ENCODE measurements at regions not wholly inside any gene's neighbourhood (a gene's known extent, or its start where the extent isn't known, plus 50 kb on each side); places are given as distances from the start of the nearest gene placed in this dataset.

DNA sequence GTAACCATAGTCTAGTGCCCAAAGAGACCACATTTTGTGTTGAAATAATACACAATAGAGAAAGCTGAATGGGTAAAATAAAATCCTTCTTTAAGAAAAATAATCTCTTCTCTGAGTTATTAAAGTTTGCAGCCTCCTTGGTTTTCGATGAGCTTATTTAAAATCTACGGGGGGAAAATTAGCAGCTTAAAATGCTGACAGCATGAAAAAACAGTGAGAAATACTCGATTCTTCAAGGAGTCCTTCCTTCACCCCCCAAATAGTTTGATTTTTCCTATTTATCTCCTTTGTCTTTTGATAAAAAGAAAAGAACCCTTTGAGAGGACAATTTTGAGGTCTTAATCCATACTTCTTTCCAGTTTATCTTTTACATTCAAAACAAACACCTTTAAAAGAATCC lies 394.0 kb upstream of the B3GALT2 start:
- ATAC-seq, result no peak
- no peak for DNase-seq (ENCODE audit: low spot score)

- ATAC-seq (no peak), DNase-seq (ENCODE audit: low spot score) (no peak)
Observed at GRCh38 chr1:193579323-193579722, 392.9 kb upstream of the B3GALT2 start.

GRCh38 chr1:193574913-193575312 lies 388.5 kb upstream of the B3GALT2 start:
- DNase-seq (ENCODE audit: low spot score) (no peak), ATAC-seq (no peak)

DNA sequence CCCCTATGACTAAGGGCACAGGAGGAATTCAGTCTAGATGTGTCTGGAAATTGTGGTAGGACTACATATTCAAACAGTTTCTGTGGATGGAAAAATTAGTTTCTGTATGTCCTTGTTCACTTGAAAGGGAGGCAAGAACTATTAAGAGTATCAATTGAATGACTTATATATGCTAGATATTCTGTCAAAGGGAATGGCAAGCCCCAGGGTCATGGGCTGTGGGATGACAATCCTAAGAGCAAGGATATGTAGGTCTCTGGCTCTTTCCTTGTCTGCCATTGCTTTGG lies 383.5 kb upstream of the B3GALT2 start:
- no peak for ATAC-seq
- no peak for DNase-seq (ENCODE audit: low spot score)

DNA sequence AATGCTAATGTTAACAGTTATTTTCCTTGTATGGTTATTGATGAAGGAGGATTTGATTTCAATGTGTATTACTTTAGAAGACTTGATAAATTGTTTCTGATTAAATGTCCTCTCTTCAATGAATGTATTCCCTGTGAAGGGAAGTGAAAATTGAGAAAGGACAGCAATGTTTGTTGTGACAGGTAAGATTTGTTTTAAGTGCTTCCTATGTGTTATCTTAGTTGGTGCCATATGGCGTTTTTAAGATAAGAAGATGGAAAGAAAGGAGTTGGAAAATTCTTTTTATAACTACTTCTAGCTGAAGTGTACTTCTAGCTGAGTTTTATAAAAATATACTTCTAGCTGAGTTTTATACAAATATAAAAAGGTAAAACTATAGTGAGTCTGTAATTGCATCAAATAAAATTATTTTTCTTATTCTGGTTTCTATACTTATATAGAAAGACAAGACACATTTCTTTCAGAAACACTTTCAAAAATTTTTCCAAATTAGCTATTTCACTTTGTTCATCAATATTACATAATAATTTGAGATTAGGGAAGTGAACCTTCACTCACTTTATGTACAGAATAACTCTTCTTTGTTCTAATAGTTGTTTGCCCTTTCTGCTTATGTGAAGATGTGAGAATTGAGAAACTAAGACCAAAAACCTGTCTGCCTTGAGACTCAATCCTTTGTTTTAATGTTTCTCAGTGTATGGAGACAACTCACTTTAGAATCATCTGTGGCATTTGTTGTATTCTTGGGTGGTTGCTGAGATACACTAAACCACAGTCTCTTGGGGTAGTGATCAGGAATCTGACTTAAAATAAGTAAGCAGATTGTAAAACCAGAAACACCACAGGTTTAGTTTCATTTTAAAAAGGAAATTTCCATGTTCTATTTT lies 382.9 kb upstream of the B3GALT2 start:
- DNase-seq (ENCODE audit: low spot score), result no peak
- no peak for ATAC-seq

DNA sequence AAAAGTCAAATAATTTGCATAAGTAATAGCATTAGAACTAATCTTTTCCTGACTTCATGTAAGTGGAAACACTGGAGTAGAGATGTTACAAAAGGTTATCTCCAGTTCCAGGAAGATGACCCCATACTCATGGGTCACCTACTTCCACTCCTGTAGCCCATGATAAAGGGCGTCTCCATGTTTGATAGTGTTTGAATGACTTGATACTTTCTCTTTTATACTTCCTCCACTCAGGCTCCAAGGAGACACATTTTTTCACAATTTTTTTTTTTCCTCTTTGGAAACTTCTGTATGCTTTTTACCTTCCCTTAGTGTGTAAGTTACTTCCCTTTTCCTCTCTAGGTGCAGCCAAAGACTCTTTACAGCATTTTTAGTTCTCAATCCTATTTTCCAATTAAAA lies 382.1 kb upstream of the B3GALT2 start:
- ATAC-seq (no peak), DNase-seq (ENCODE audit: low spot score) (no peak)

DNA sequence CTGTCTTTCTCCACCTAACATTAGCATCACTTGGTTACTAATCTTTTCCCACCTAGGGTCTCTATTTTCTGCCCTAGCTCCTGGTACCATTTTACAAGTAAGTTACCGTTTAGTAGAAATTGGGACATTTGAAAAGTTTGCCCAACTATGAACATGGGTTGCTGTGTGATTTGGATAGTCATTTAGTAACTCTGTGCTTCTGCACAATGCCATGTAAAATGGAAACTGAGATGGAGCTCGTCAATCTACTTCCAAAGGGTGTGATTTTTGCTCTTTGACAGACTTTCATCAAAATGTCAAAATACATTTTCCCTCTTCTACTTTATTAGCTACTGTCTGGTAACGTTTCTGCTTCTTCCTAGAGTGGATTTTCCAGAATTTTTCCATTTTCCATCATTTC lies 381.5 kb upstream of the B3GALT2 start:
- ATAC-seq, result no peak
- no peak for DNase-seq (ENCODE audit: low spot score)

DNA sequence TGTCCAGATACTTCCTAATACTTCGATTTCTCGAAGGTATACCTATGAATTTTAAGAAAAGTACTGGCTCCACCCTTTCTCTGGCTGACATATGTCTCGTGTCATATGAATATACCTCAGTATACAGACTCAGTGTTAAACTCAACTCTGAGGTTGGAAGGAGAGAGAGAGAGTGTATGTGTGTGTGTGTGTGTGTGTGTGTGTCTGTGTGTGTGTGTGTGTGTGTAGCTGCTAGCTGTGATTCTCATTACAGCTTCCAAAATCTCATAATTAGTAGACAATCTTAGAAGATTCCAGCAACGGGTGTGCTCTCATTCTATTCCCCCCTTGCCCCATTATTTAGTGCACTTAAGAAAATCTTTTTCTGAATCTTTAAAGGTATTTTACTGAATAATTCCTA lies 380.3 kb upstream of the B3GALT2 start:
- no peak for ATAC-seq
- DNase-seq (ENCODE audit: low spot score), result no peak

- ATAC-seq, result peak; percentile 67
- DNase-seq (ENCODE audit: low spot score), result no peak
Observed at GRCh38 chr1:193565971-193566577, 379.7 kb upstream of the B3GALT2 start.

DNA sequence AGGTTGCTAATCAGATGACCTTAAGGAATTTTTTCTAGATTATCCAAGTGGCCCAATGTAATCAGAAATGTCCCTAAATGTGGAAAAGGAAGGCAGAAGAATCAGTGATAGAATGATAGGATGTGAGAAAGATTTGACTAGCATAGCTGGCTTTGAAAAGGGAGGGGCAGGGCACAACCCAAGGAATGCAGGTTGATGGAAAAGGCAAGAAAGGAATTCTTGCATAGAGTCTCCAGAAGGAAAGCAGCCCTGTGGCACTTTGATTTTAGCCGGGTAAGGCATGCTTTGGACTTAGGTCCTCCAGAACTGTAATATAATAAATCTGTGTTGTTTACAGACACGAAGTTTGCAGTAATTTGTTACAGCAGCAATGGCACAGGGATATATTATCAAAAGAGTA lies 375.7 kb upstream of the B3GALT2 start:
- DNase-seq (ENCODE audit: low spot score), result no peak
- ATAC-seq, result no peak

- DNase-seq (ENCODE audit: low spot score), result peak; percentile 79
- peak; percentile 90 for ATAC-seq
Observed at GRCh38 chr1:193558491-193559028, 372.1 kb upstream of the B3GALT2 start.

DNA sequence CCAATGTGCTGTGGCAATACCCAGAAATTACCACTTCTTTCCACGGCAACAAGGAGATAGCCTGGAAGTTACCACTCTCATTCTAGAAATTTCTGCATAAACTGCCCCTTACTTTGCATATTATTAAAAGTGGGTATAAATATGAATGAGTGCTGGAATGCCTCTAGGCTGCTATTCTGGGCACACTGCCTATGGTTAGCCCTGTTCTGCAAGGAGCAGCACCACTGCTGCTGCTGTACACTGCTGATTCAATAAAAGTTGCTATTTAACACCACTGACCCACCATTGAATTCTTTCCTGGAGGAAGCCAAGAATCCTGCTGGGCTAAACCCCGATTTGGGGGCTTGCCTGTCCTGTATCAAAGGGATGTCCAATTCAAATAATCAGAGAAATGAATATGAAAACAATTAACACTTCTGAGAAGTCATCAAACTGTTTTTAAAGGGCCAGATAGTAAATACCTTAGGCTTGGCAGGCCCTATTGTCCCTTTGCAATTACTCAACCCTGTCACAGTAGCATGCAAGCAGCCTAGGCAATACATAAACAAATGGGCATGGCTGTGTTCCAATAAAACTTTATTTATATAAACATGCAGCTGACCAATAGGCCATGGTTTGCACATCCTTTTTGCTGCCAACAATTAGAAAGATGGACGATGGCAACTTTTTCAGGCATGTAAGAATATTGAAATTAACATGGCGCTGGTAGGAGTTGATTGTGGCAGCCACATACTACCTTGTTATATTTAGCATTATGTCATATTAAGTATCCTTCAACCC lies 369.4 kb upstream of the B3GALT2 start:
- no peak for DNase-seq (ENCODE audit: low spot score)
- ATAC-seq, result no peak

GRCh38 chr1:193553564-193553963 lies 367.2 kb upstream of the B3GALT2 start:
- ATAC-seq, result no peak
- DNase-seq (ENCODE audit: low spot score), result no peak

DNA sequence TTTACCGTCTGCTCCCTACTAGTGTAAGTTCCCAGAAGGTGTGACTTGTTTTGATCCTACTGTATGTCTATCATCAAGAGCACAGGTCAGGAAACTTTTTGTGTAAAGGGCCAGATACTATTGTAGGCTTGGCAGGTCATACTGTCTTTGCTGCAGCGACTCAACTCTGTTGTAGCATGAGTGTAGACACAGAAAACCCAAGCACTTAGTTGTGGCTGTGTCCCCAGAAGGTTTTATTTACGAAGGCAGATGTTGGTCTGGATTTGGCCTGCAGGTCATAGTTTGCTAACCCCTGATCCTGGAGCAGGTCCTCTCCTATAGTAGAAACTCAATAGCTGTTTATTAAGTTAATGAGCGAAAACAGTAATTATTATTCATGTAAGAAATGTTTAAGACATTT lies 365.9 kb upstream of the B3GALT2 start:
- DNase-seq (ENCODE audit: low spot score), result no peak
- peak; percentile 54 for ATAC-seq

DNA sequence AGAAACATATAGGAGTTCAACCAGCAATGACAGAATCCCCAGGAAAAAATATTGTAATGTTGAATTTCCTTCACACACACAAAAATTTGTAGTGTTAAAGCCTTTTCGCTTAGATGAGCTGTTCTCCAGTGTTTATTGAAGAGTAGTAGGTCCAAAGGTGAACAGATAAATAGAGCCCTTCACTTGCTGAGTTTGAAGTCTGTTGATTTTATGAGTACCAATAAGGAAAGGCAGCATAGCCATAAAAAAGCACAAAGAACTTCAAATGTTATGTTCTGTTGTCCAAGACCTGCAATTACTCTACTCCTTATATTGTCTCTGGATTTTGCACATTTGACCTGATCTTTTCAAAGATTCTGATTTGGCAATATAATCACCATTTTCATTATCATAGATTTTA lies 362.7 kb upstream of the B3GALT2 start:
- ATAC-seq, result peak; percentile 86
- no peak for DNase-seq (ENCODE audit: low spot score)

GRCh38 chr1:193545171-193545570 lies 358.8 kb upstream of the B3GALT2 start:
- ATAC-seq, result no peak

GRCh38 chr1:193543259-193543658 lies 356.8 kb upstream of the B3GALT2 start:
- ATAC-seq, result no peak
- DNase-seq (ENCODE audit: low spot score), result no peak

More at GRCh38 chr1:193545171-193545570, 358.8 kb upstream of the B3GALT2 start:
- DNase-seq (ENCODE audit: low spot score), result no peak

DNA sequence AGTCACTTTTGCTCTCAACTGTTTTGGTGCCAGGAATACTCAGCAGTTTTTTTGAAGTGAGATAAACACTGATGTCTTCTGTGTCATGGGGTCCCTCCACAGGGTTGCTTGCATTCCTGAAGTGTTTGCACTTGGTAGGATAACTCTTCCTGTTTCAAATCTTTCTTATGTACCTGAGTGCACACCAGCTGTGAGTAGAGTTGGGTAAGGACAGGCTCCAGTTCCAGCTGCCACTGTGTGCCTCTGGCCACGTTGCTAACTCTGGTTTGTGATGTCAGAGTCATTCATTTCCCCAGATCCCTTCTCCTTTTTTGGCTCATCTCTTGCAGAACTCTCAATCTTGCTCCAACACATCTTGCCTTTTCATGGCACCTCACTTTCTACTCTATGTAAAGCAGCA lies 356.3 kb upstream of the B3GALT2 start:
- ATAC-seq (peak; percentile 22), DNase-seq (ENCODE audit: low spot score) (no peak)

DNA sequence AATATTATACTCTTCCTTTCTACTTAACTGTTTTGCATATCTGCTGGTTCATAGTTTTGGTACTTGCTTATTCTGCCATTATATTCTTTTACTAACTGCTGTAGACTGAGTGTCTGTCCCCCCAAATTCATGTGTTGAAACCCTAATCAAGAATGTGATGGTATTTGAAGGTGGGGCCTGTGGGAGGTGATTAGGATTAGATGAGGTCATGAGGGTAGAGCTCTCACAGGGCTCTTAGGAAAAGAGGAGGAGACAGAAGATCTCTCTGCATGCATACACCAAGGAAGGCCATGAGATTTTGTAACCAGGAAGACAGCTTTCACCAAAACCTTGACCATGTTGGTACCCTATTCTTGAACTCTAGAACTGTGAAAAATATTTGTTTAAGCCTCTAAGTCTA lies 354.1 kb upstream of the B3GALT2 start:
- DNase-seq (ENCODE audit: low spot score), result no peak
- ATAC-seq, result no peak

DNA sequence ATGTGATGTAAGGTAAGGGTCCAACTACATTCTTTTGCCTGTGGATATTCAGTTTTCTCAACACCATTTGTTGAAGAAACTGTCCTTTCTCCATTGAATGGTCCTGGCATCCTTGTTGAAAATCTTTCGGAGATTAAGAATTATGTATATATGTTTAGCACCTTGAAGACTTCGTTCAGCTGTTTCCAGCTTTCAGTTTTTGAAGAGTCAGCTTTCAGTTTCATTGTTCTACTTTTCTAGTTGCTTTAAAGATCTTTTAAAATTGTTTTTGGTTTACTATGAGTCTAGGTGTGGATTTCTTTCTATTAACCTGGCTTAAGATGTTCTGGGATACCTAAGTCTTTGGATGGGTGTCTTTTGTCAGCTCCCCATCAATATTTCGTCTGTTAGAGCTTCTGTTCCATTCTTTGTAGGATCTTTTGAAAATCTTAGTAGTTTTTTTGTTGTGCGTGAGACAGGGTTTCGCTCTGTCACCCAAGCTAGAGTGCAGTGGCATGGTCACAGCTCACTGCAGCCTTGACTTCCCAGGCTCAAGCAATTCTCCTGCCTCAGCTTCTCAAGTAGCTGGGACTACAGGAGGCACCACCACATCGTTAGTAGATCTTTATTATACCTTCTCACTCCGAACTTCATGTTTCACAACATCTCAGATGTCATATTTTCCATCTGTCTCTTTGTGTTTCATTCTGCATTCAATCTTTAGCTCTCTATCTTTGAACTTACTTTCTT lies 353.5 kb upstream of the B3GALT2 start:
- no peak for ATAC-seq
- no peak for DNase-seq (ENCODE audit: low spot score)

- ATAC-seq (no peak), DNase-seq (ENCODE audit: low spot score) (no peak)
Observed at GRCh38 chr1:193538680-193539079, 352.3 kb upstream of the B3GALT2 start.

Data from left lobe of liver (tissue), 2 donors.